GM20000 (cell line): ENCODE measurements at regions not wholly inside any gene's neighbourhood (a gene's known extent, or its start where the extent isn't known, plus 50 kb on each side); places are given as distances from the start of the nearest gene placed in this dataset.

Experiments
- DNase-seq: peaks from one replicate; pipeline ENCODE4 v3.0.0; 2012; ENCODE audit warnings: low spot score
- TF ChIP-seq, protein P1 (sequence below): IDR thresholded peaks from 2 replicates; pipeline ENCODE4 v1.5.1; 2012; ENCODE audit warnings: mild to moderate bottlenecking, control low read depth; ENCODE audit errors: extremely low read depth, missing control alignments

DNA sequence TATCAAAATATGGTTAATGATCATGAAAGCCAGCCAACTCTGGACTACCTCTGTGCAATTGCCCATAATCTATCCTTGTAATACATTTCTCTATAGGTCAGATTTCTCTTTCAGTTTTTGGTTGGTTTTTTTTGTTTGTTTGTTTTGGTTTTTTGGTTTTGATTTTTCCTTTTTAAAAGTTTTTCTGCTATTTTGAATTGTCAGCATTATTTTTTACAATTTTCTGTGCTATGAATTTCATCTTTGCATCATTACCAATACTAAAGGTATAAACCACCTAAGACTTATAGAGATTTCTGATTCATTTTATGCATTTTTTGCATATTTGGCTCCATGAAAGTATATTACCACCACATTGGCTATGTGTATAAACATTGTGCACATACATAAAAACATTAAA is 799.6 kb downstream of the ADGRL2 start:
- TF ChIP-seq, protein P1, sequence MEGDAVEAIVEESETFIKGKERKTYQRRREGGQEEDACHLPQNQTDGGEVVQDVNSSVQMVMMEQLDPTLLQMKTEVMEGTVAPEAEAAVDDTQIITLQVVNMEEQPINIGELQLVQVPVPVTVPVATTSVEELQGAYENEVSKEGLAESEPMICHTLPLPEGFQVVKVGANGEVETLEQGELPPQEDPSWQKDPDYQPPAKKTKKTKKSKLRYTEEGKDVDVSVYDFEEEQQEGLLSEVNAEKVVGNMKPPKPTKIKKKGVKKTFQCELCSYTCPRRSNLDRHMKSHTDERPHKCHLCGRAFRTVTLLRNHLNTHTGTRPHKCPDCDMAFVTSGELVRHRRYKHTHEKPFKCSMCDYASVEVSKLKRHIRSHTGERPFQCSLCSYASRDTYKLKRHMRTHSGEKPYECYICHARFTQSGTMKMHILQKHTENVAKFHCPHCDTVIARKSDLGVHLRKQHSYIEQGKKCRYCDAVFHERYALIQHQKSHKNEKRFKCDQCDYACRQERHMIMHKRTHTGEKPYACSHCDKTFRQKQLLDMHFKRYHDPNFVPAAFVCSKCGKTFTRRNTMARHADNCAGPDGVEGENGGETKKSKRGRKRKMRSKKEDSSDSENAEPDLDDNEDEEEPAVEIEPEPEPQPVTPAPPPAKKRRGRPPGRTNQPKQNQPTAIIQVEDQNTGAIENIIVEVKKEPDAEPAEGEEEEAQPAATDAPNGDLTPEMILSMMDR: no peak

DNA sequence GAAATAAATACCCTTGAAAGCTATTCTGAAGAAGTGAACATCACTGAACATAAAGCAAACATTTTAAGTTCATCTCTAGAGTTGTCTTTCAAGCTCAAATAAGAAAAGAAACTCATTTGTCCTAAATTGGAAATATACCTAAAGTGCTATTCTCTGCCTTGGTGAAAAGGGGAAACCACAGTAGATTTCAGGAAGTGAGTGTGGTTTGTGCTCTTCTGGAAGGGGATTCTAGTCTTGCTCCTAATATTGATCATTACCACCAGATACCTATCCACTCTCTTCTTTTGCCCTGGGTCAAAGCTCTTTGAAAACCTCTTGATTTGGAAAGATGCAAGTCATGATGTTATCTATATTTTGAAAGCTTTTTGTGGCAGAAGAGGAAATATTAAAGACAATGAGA is 798.1 kb downstream of the ADGRL2 start:
- no peak for DNase-seq
- TF ChIP-seq, protein P1: no peak

More for the DNA sequence above, 799.6 kb downstream of the ADGRL2 start:
- no peak for DNase-seq

DNA sequence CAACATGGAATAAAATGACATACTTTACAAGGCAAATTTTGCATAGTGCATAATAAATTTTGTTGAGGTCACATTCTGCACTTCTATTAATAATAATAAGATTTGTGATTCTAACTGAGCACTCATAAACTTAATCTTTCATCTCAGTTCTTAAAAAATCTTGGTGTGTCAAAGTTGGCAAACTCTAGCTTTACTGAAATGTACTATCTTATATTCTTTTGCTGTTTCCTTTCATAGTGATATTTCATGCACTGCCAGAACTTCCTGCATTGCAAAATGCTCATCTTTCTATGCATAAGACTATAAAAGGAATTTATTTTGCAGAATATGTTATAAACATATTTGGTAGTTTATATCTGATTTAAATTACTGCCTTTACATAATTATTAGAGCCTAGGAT is 797.6 kb downstream of the ADGRL2 start:
- DNase-seq: no peak
- TF ChIP-seq, protein P1: no peak

DNA sequence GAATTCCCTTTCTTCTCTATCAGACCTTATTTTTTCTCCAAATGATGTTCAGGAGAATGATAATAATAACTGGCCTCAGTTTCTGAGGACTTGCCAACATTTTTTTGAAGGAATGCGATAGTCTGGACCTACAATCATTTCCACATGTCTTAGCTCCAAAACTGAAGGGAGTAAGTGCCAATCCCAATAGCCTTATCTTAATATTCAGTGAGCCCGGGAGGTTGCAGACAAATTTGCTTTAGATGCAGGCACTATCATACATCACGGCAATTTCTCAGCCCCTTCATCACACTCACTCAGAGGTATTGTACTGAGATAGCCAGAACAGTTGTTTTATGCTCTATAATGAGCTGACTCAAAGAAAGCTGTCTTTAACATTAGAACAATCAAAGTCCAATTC is 796.9 kb downstream of the ADGRL2 start:
- no peak for DNase-seq
- TF ChIP-seq, protein P1: no peak

DNA sequence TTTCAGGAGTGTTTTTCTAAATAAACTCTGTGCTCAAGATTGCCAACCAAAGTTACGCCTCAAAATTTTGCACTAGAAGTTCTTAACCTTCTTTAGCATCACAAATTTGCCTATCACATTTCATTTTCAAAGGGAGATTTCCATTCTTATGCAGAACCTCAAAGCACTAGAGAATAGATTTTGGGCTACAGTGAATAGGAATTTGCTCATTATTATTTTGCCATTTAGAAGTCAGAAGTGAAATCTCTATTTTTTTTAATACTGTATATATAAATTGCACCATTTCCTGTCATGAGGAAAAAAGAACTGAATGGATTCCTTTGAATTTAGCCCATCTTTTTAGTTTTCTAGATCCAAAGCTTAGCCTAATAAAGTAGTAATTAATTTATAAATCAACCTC is 796.4 kb downstream of the ADGRL2 start:
- TF ChIP-seq, protein P1: no peak

DNA sequence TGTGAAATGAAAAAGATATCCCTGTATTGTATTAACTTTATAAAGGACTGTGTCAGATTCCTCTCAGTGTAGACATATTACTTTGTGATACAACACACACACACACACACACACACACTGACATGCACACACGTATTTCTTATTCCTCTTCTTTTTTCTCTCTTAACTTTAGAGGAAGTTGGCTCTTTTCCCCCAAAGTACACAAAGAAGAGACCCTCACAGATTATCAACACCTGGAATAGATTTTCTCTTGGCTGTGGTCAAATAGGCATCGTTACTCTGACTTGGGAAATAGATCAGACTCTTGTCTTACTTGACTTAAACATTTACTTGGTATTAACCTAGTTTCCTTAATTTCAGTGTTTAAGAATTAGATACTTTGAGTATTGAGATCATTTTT is 792.8 kb downstream of the ADGRL2 start:
- TF ChIP-seq, protein P1: no peak
- no peak for DNase-seq

More for the DNA sequence above, 796.4 kb downstream of the ADGRL2 start:
- no peak for DNase-seq

DNA sequence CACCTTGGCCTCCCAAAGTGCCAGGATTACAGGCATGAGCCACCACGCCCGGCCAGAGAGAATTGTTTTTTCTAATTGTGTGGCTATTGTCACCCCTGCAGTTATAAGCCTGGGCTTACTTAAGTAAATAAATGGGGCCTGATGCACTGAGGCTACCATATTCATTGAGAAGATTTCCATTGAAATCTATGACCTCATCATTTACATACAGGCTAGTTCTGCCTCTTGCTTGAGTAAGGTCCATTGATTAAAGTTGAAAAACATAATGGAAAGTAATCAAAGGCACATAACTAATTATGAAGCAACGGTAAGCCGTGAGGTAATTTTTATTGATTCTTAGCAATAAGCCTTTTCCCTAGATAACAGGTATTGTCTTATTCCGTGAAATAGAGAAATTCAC is 788.9 kb downstream of the ADGRL2 start:
- TF ChIP-seq, protein P1: no peak

DNA sequence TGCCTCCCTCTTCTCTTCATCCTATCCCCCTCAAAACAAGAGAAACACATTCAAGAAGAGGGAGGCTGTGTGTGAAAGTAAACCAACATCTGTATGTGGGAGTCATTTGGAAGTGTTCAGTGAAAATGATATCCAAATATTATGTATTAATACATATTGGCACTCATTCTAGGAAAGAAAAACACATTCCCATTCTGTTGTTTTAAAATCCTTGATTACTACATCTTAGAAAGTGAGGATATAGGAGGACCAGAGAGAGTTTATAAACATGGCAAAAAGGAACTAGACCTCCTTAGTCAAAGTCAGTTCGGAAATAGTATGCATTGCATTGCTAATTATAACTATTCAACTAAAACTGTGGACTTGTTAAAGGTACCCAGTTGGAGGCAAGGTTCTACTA is 786.6 kb downstream of the ADGRL2 start:
- DNase-seq: no peak
- TF ChIP-seq, protein P1: no peak

More for the DNA sequence above, 788.9 kb downstream of the ADGRL2 start:
- DNase-seq: no peak
